Fibroblast of the aortic adventitia (primary cell): ENCODE measurements at regions not wholly inside any gene's neighbourhood (a gene's known extent, or its start where the extent isn't known, plus 50 kb on each side); places are given as distances from the start of the nearest gene placed in this dataset.

Experiments
- DNase-seq: peaks from one replicate; pipeline ENCODE4 v3.0.0-alpha.2; 2010; ENCODE audit warnings: low read depth
- H3K4me3 ChIP-seq: 2 replicates; pipeline ENCODE4 v1.5.1; 2011; ENCODE audit warnings: low read depth, mild to moderate bottlenecking, control low read depth, low read length, moderate library complexity
- CTCF ChIP-seq: IDR thresholded peaks from 2 replicates; pipeline ENCODE4 v1.5.1; 2011; ENCODE audit warnings: mild to moderate bottlenecking, low read length, control low read depth, inconsistent platforms; ENCODE audit not compliant: insufficient read depth

GRCh38 chr14:52380294-52380693 is 66.2 kb downstream of the PTGER2 start:
- H3K4me3 ChIP-seq, result no peak overlapping the region
- DNase-seq, result peak; percentile 29
- no peak for TF ChIP-seq CTCF
